Kidney (tissue), 13 donors: ENCODE measurements at regions not wholly inside any gene's neighbourhood (a gene's known extent, or its start where the extent isn't known, plus 50 kb on each side); places are given as distances from the start of the nearest gene placed in this dataset.
A peak's percentile ranks its signal among the peaks of the same experiment; 100 is the strongest.
"Not testable (repeated sequence)": the region's sequence is repeated elsewhere in the genome, so short reads cannot be mapped to it uniquely, and the experiment has no call there.

ENCODE experiments used
- DNase-seq, 5 donors: peaks; one replicate each; pipeline ENCODE4 v3.0.0-alpha.2; 2013 to 2020
- FAIRE-seq: peaks from 2 replicates; lab custom pipeline; 2012; peaks lifted over from hg19 to GRCh38; lab: Jason Lieb, UNC
- H3K27ac ChIP-seq, 2 donors: one replicate each; pipeline ENCODE4 v1.7.0; 2013; ENCODE audit warnings: low read depth in 2 of 2, low read length in 2 of 2, inconsistent platforms in 1 of 2
- H3K27me3 ChIP-seq: one replicate; pipeline ENCODE4 v1.7.1; 2013; ENCODE audit warnings: low read length, inconsistent platforms; ENCODE audit not compliant: control insufficient read depth, insufficient read depth
- H3K36me3 ChIP-seq, 3 donors: one replicate each; pipeline versions ENCODE4 v1.7.0 to v1.7.1; 2013; ENCODE audit warnings: low read length in 3 of 3, control low read depth in 1 of 3, inconsistent platforms in 1 of 3; ENCODE audit not compliant: insufficient read depth in 3 of 3, control insufficient read depth in 2 of 3
- H3K4me1 ChIP-seq, 3 donors: one replicate each; pipeline versions ENCODE4 v1.7.0 to v1.7.1; 2013; ENCODE audit warnings: low read length in 3 of 3, inconsistent platforms in 1 of 3, low read depth in 1 of 3; ENCODE audit not compliant: control insufficient read depth in 2 of 3, insufficient read depth in 2 of 3
- H3K4me3 ChIP-seq, 3 donors: one replicate each; pipeline versions ENCODE4 v1.7.0 to v1.8.1; 2013; ENCODE audit warnings: low read length in 3 of 3, control low read depth in 1 of 3, inconsistent platforms in 1 of 3
- H3K9ac ChIP-seq, 3 donors: one replicate each; pipeline versions ENCODE4 v1.7.0 to v1.7.1; 2013; ENCODE audit warnings: low read length in 3 of 3, control low read depth in 1 of 3, inconsistent platforms in 1 of 3
- H3K9me3 ChIP-seq, 3 donors: one replicate each; pipeline versions ENCODE4 v1.7.0 to v1.7.1; 2013; ENCODE audit warnings: low read length in 3 of 3, control low read depth in 1 of 3, inconsistent platforms in 1 of 3; ENCODE audit not compliant: control insufficient read depth in 2 of 3, insufficient read depth in 1 of 3
- CTCF ChIP-seq: IDR thresholded peaks from 3 replicates; pipeline ENCODE4 v1.5.1; 2012; ENCODE audit warnings: mild to moderate bottlenecking, moderate library complexity, borderline replicate concordance; ENCODE audit not compliant: insufficient read depth; ENCODE audit errors: extremely low read depth
- intact Hi-C: fragments of 100-400 bp; cut with DNase I; formaldehyde crosslinking; loops from one replicate; pipeline ENCODE4 v1.11.1; 2022
- donor health status: control.
- donor health status: control.
- donor health status: control.
- donor health status: control.
- donor health status: control.
- donor health status: DM: yes; HTN: yes; CAD: no.
- donor health status: Normal renal cell carcinoma (clear cell type).

- Histone ChIP-seq H3K4me3 (no peak overlapping the region), H3K9me3 (no peaks in the 10 kb centered on the region), H3K9ac (no peak overlapping the region), H3K27ac (no peak overlapping the region), H3K27me3 (no peaks in the 10 kb centered on the region), H3K4me1 (no peaks in the 10 kb centered on the region), H3K36me3 (no peaks in the 10 kb centered on the region)
- no peak for TF ChIP-seq CTCF
- FAIRE-seq (no peak), DNase-seq (peak in 3 of 5 donors; percentile 48 to 75 (median 69))
- intact Hi-C loops, result no loop called here
Observed at GRCh38 chr17:83009414-83010205, 69.8 kb upstream of the METRNL start.

GRCh38 chr17:83010206-83011200 is 68.9 kb upstream of the METRNL start:
- no peak overlapping the region for H3K9ac ChIP-seq
- DNase-seq, result peak in 4 of 5 donors; percentile 29 to 65 (median 38)
- no peak overlapping the region for H3K27ac ChIP-seq
- intact Hi-C loops, result no loop called here
- H3K27me3 ChIP-seq, result no peaks in the 10 kb centered on the region
- no peak overlapping the region for H3K4me3 ChIP-seq
- no peaks in the 10 kb centered on the region for H3K36me3 ChIP-seq
- no peaks in the 10 kb centered on the region for H3K9me3 ChIP-seq
- no peaks in the 10 kb centered on the region for H3K4me1 ChIP-seq
- no peak for TF ChIP-seq CTCF
- FAIRE-seq, result no peak

GRCh38 chr17:83011676-83012075 is 67.7 kb upstream of the METRNL start:
- H3K9ac ChIP-seq, H3K4me1 ChIP-seq, H3K9me3 ChIP-seq, H3K27ac ChIP-seq, H3K36me3 ChIP-seq, H3K4me3 ChIP-seq, intact Hi-C loops, FAIRE-seq, DNase-seq, H3K27me3 ChIP-seq: not testable (repeated sequence)
